ENCODE measurements at regions not wholly inside any gene's neighbourhood (a gene's known extent, or its start where the extent isn't known, plus 50 kb on each side); places are given as distances from the start of the nearest gene placed in this dataset.

DNA sequence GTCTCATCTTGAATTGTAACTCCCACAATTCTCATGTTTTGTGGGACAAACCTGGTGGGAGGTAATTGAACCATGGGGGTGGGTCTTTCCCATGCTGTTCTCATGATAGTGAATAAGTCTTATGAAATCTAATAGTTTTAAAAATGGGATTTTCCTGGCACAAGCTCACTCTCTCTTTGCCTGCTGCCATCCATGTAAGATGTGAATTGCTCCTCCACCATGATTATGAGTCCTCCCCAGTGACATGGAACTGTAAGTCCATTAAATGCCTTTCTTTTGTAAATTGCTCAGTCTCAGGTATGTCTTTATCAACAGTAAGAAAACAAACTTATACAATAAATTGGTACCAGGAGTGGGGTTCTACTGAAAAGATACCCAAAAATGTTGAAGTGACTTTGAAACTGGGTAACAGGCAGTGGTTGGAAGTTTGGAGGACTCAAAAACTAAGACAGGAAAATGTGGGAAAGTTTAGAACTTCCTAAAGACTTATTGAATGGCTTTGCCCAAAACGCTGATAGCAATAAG lies 601.4 kb downstream of the ZEB2 start:
- no peak for DNase-seq (ENCODE audit: low read depth)

DNA sequence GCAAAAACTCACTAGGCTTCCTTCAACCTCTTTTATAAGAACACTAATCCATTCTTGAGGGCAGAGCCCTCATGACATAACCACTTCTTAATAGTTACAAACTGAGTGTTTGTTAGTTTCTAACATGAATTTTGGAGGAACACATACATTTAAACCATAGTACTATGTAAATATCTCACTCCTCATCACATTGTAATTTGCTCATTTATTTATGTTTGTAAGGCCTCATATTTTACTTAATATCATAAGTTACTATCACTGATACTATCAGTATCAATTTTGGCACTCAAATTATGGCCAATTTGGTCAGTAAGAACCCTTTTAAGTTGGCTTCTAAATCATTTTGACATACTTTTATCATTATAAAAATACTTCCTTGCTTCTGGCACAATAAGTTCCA lies 603.1 kb downstream of the ZEB2 start:
- DNase-seq (ENCODE audit: low read depth), result no peak

DNA sequence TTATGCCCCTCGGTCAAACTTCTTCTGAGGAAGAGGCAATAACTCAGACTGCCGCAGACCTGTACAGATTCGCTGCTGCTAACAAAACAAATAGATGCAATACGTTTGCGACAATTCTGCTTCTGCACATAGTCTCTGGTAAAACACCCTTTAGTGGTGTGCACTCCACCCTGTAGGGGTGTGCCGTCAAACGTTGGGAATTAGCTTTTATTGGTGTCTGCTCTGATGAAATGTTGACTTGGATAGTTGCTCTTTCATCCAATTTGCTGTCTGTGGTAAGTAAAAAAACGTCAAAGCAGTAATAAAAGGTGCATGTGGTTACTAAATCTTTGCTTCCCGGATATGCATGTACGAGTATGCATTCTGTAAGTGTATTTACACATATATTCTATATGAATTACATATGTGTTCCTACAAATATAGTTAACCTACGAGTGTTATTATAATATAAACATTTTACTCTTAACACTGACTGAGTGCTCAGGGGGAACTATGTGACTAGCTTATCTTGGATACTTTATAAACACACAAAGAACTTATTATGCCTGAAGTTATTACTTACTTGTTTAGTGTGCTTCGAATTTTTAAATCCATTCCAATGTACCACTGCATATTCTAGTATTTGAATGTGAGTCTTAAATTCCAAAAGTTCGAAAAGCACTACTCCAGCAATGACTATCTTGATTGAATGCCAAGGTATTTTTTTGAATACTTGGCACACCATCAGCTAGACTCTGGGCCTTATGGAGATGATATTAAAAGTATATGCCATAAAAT lies 610.2 kb downstream of the ZEB2 start:
- DNase-seq (ENCODE audit: low read depth), result no peak

DNA sequence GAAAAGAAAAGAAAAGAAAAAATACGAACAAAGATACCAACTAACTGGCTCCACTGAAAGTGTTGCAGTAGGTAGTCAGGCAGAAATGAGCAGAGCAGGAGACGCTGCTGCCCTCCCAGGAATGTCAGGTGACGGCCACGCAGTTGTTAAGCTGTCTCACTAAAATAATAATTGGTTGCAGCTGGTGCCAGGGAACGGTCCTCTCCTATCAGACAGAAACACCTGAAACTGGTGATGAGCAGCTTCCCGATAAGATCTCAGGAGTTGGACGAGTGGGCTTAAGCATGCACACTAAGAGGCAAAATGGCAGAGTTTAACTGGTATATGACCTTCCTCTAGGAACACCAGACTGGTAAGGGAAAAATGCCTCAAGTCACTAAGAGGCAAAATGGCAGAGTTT lies 611.1 kb downstream of the ZEB2 start:
- no peak for DNase-seq (ENCODE audit: low read depth)

DNA sequence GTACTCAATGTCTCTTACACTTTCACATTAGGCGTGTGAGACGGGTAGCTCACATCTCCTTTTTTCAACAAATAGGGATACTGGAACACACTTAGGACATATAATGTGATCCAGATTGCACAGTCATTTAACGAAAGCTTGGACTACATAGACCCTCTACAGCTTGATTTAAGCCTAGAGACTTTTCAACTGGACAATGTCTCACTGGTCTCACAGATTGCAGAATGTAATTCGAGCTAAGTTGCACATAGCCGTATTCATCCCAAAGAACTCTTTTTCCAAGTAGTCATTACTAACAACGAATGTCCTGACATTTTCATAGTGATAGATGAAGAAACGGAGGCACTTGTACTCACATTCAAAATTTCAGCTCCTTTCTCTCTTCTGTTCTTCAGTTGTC lies 612.1 kb downstream of the ZEB2 start:
- no peak for DNase-seq (ENCODE audit: low read depth)

DNA sequence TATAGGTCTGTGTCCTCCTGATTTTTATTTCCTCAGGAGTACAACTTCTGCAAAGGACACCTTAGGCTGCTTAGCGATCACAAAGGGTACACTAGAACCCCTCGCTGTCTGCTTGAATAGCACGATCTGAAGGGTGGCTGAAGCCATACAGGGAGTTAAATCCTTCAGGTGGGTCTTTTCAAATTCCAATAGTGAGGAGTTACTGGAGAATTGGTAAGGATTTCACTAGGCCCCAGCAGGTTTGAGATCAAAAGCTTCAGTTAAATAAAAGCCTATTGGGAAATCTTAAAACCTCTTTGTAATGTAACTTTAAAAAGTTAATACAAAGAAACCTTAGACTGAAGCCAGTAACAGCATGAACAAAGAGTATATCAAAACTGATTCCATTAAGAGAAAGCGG lies 613.1 kb downstream of the ZEB2 start:
- no peak for DNase-seq (ENCODE audit: low read depth)

DNA sequence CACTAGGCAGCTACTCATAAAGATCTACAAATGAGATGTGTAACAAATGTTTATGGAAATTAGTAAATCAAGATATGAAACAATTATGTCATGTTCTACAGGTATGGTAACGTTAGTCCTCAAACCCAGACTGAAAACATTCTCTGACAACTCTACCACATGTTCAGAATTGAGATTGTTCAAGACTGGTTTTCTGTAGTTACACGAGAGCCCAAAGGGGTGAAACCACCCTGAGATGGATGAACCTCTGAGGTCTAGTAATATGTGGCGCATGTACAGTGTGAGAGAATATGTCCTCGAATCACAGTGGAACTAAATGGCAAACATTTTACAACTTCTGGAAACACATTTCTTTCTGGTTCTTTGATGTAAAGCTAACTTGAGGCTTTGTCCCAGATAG lies 614.3 kb downstream of the ZEB2 start:
- no peak for DNase-seq (ENCODE audit: low read depth)

DNA sequence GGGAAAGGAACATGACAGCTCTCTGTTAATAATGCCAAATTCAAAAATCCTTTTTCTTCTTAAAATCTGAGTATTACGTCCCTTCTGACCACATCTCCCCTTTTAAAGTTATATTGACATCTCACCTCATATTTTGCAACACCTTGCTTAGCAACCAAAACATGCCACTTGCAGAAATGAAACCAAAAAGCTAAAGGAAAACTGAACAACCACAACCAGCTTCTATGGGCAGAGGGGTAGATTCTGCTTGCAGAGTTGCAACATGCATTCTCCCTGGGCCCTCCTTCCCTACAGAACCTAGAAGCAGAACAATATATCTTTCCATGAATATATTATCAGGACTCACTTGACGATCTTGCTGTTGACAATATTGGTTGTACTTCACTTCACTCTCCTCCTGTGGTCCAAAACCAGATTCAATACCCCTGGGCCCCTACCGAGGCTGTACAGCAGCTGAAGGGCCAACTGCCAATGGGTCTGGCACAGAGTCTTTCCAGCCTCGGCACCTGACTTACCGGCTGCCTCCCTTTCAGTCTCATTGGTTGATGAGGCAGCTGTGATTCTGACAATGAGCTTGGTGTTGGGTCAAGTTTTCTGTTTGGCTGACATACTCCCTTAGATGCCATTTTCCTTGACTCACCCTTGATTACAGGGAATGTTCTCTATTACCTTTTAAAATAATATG lies 616.6 kb downstream of the ZEB2 start:
- no peak for DNase-seq (ENCODE audit: low read depth)

DNA sequence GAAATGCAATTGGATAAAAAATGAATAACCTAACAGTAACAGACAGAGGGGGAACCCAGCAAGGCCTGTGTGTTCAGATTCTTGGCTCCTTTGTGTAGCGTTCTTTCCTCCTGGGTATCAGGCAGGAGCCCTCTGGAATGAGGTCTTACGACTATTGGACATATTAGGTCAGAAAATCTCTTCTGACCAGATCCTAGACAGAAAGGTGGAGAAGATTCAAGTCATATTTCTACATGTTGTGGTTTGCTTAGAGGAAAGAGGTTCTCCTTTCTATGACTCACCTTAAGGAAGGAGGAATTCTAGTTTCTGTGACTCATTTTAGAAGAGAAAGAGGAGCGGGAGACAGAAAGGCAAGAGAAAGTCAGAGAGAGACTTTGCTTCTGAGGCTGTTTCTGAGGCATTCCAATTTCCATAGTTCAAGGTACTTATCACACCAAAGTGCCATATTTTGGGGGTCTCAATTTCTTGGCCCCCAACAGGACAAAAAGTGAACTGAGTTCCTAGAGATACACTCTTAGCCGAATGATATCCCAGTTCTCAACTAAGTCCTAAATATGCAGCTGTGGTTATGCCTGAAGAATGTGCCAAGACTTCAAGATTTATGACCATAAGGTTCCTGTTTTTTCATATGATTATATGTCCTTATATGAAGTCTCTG lies 618.6 kb downstream of the ZEB2 start:
- DNase-seq (ENCODE audit: low read depth), result no peak

DNA sequence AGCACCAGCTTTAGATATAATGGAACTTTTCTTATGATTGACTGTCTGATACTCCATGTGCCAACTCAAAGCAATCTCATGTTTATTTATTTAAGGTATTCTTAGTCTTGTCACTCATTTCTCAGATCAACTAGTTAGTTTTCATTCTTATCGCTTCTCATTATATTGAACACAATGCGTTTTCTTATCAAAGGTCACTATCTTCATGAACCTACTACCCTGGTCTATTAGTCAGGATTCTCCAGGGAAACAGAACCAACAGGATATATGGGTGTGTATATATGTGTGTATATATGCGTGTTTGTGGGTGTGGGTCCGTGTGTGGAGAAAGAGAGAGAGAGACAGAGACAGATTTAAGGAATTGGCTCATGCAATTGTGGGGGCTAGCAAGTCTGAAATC lies 619.9 kb downstream of the ZEB2 start:
- no peak for DNase-seq (ENCODE audit: low read depth)

DNA sequence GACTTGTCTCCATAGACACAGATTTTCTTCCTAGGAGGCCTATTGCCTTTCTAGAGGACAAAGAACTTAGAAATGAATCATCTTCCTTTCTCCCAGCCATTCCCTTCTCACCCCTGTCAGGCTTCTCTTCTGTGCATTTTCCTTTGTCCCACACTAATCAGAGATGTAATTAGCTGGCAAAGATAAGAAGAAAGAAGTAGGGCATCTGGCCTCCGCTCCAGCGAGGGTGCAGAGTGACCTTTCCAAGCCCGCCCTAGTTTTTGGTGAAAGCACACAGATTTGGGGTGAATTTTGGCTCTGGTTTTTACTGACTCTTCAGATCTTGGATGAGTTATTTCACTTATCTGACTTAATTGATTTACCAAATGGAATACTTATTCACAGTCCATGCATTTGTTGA lies 626.5 kb downstream of the ZEB2 start:
- DNase-seq (ENCODE audit: low read depth), result no peak

DNA sequence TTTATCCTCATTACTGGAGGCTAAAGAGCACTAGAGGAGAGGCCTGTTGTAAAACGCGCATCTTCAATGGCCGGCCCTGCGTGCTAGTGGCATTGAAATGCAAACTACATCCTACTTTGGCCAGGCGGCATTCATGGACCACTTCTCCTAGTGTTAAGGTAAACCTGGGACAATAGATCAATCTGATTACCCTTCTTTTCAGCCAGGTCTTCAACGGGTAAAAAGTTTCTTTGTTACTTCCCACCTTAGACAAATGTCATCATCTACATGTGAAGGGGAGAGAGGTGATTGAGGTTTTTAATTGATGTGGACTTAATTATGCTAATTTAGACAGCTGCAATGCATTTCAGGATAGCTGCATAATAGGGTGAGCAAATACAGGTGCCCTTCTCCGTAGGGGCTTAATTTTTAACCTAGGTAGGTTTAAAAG lies 628.0 kb downstream of the ZEB2 start:
- DNase-seq (ENCODE audit: low read depth), result no peak

DNA sequence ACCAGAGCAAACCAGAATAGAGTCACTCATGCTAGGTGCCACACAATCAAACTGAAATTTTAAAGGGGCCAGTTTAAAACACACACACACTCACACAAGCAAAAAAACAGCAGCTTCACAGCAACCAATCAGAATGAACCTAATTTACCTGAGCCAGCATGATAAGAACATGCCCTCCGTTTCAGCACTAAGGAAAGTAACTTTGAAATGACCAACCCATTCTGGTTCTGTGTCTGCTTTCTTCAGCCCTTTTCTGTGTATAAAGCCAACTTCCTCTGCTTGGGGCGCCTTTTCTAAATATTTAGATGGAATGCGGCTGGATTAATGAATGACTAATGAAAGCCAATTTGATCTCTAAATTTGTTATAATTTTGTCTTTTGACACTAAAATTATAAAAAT lies 629.1 kb downstream of the ZEB2 start:
- DNase-seq (ENCODE audit: low read depth), result no peak

DNA sequence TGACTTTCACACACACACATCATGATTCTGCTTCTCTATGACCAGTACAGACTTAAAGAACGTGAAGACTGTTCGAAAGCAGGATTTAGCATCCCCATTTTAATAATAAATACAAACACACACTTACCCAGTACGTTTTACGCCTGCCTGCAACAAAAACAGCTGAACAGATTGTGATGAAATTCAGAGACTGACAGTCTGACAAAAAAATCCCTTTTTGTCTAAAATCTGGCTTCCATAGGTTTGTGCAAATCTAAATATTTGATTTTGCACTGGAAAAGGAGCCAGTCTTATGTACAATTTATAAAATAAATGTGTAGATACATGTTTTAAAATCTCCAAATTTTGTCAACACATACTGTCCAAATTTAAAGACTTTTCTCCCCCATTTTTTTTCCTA lies 630.7 kb downstream of the ZEB2 start:
- no peak for DNase-seq (ENCODE audit: low read depth)

DNA sequence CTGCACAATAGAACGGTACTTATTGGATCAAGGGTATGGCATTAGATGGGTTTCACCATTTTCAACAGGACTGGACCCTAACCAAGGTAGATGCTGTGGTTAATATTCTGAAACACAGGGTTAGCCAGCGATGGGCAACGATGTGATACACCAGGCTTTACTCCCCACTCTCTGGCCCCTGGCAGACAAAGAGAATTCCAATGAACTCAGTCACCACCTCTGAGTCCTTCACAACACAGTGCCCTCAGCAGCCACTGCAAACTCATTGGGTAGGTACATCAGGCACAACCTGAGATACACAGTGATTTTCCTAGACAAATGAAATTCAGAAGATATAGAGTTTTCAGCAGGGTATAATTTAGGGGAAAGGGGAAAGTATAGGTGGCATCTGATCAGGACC lies 634.5 kb downstream of the ZEB2 start:
- no peak for DNase-seq (ENCODE audit: low read depth)

DNA sequence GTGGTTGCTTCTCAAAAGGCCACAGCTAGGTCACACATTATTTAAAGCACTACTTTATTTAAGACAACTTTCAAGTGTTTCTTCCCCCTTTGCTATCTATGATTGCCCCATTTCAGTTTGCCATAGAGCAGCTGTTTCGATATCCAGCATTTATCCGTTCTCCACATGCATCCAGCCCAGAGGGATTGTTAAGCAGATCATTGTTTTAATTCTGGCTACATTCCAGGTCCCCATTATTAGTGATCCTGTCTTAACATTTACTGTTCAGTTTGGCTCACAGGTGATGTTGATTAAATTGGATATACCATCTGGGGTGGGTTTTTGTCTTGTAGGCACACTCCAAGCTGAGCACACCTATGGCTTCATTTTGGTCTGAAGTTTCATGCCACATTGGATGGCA lies 638.7 kb downstream of the ZEB2 start:
- no peak for DNase-seq (ENCODE audit: low read depth)

DNA sequence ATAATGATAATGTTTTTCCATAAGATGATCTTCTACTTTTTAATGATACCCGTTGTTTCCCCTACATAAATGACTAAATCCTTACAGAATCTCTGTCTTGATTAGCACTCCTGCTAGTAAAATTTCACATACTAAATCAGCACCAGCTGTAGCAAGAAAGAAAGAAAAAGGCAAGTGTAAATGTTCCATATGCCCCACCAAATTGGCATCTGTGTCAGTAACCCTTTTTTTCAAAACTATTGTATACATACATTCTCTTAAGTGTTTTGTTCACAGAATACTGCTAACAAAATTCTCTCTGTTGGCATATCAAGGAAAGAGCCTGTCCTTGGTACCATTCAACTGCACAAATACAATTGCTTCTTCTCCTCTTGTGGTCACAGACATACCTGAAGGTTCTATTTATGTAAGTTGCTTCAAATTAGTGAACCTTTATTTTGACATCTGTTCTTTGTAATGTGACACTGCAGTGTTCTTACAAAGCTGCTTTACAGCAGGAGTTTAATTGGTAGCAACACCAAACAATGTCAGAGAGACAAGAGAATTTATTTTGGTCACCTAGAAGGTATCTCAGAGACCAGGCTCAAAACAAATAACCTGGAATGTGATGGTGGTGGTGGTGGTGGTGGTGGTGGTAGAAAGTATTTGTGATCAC lies 641.9 kb downstream of the ZEB2 start:
- no peak for DNase-seq (ENCODE audit: low read depth)

DNA sequence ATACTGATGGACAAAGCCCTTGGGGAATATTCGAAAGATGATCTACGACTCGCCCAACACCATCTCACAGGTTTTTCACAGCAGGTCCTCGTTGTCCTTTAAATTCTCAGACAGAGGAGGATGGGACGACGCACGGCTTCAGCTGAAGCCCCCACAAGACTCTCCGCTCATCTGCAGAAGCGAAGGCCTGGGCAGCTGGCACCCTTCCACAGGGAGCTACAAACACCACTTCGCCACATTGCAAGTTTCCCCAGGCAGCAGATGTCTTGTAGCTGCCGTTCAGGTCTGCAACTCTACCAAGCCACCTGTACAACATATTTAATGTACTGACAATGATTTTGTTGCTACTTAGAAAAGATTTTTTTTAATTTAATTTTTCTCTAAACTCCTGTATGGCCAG lies 642.9 kb downstream of the ZEB2 start:
- DNase-seq (ENCODE audit: low read depth), result no peak

DNA sequence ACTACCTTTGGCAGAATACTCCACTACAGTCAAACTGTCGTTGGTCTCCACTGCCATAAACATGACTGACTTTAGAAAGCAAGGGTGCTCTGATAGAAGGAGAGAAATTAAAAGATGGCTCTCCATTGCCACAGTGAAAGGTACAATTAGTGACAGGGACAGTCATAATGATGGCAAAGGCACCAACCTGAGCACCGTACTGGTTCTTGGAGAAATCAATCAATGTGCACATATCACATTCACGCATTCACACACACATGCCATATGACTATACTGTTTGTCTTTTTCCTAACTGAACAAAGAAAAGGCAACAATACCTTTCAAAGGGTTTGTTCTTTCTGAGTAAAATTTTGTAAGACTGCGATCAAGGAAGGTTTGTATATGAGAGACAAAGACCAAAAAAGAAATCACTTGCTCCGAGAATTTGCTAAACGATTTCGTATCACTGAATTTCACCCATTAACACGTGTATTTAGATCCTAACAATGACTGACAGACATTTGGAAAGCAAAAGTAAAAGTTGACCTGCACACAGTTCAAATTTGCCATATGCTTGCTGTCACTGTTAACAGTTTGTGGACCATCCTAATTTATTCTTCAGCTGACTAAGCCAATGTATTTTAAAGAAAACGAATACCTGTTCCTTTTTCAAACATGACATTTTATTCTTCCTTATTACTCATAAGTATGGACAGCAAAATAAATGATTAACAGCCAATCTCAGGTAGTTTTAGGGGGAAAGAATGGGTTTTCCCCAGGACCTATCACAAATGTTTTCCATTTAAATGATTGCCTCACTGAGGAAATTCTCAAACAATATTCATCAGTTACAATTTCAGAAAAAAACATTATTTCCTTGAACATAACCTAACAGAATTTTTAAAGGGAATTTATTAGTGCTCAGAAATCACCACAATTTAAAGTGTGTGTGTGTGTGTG lies 644.4 kb downstream of the ZEB2 start:
- no peak for DNase-seq (ENCODE audit: low read depth)

DNA sequence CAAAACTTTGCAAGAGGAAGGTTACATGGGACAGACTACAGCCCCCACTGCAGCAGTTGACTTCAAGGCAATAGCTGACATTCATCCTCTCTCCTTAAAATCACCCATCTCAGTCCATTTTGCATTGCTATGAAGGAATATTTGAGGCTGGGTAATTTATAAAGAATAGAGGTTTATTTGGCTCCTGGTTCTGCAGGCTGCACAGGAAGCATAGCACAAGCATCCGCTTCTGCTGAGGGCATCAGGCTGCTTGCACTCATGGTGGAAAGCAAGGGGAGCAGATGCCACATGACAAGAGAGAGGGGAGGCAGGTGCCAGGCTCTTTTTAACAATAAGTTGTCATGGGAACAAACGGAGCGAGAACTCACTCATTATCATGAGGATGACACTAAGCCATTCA lies 646.0 kb downstream of the ZEB2 start:
- no peak for DNase-seq (ENCODE audit: low read depth)

DNA sequence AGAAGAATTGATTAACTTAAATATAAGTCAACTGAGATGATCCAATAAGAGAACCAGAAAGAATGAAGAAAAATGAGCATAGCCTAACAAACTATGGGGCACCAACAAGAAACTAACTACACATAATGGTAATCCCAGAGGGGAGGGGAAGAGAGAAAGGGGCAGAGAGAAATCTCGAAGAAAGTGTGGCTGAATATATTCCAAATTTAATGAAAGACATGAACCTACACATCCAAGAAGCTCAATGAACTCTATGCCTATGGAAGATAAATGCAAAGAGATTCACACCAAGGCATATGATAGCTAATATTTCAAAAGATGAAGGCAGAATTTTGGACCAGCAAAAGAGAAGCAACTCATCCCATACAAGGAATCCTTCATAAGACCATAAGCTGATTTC lies 649.2 kb downstream of the ZEB2 start:
- DNase-seq (ENCODE audit: low read depth), result no peak

DNA sequence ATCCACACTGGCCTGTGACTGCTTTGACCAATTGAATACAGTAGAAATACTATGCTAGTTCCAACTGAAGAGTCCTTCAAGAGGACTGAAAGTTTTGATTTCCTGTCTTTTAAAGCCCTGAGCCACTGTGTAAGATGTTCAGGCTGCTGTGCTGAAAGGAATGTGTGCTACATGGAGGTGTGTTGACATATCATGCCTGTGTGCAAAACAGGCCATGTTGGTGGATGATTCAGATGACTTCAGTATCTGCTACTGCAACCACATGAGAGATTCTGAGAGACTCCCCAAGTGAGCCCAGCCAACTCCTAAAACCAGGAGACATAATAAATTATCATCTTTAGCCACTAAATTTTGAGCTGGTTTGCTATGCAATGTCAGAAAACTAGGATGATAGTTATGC lies 662.9 kb downstream of the ZEB2 start:
- no peak for DNase-seq (ENCODE audit: low read depth)
